Sigmoid colon (tissue), 6 donors: ENCODE measurements at regions not wholly inside any gene's neighbourhood (a gene's known extent, or its start where the extent isn't known, plus 50 kb on each side); places are given as distances from the start of the nearest gene placed in this dataset.
"Not testable (repeated sequence)": the region's sequence is repeated elsewhere in the genome, so short reads cannot be mapped to it uniquely, and the experiment has no call there.

Experiments
- DNase-seq: peaks from one replicate; pipeline ENCODE4 v3.0.0-alpha.2; 2019
- H3K27ac ChIP-seq, 4 donors: fragments of 200-600 bp; sonication (generic); one replicate each; pipeline ENCODE4 v1.5.1; 2016 to 2019; ENCODE audit warnings: mild to moderate bottlenecking in 1 of 4
- H3K27me3 ChIP-seq, 3 donors: fragments of 200-600 bp; sonication (generic); one replicate each; pipeline ENCODE4 v1.5.1; 2019; ENCODE audit warnings: mild to moderate bottlenecking in 1 of 3
- H3K36me3 ChIP-seq, 4 donors: fragments of 200-600 bp; sonication (generic); one replicate each; pipeline ENCODE4 v1.5.1; 2016 to 2019
- H3K4me1 ChIP-seq, 4 donors: fragments of 200-600 bp; sonication (generic); one replicate each; pipeline ENCODE4 v1.5.1; 2017 to 2019
- H3K4me3 ChIP-seq, 4 donors: fragments of 200-600 bp; sonication (generic); one replicate each; pipeline ENCODE4 v1.5.1; 2017 to 2019; ENCODE audit warnings: mild to moderate bottlenecking in 2 of 4, moderate library complexity in 1 of 4
- H3K9me3 ChIP-seq, 4 donors: fragments of 200-600 bp in 3 of 4; sonication (generic) in 3 of 4; one replicate each; pipeline versions ENCODE4 v1.5.1 to v1.6.1; 2013 to 2019
- EP300 ChIP-seq, 4 donors: sonication (generic); formaldehyde crosslinking; IDR thresholded peaks; one replicate each; pipeline ENCODE4 v1.6.1; 2017; ENCODE audit warnings: antibody characterized with exemption in 4 of 4
- POLR2A ChIP-seq, 2 donors: fragments of 450-650 bp; IDR thresholded peaks; one replicate each; pipeline ENCODE4 v1.6.1; 2016; ENCODE audit warnings: antibody characterized with exemption in 2 of 2, mild to moderate bottlenecking in 2 of 2, moderate library complexity in 2 of 2
- POLR2AphosphoS5 ChIP-seq, 4 donors: sonication (generic); formaldehyde crosslinking; IDR thresholded peaks; one replicate each; pipeline ENCODE4 v1.6.1; 2017; ENCODE audit warnings: antibody characterized with exemption in 4 of 4
- WGBS, 2 donors: extraction: QIAGEN DNeasy Blood & Tissue Kit; methylation state at CpG; one replicate each; pipeline ENCODE4 v1.1.7; 2013; 5-methylcytosine and 5-hydroxymethylcytosine counted together
- intact Hi-C: fragments of 100-400 bp; cut with DNase I; formaldehyde crosslinking; loops from one replicate; pipeline ENCODE4 v1.15.1; 2023
- TF ChIP-seq, protein P1 (sequence below), 4 experiments: fragments of 450-650 bp in 3 of 4; fragments of 200-600 bp in 1 of 4; IDR thresholded peaks; one replicate each; pipeline ENCODE4 v1.5.1; 2016 to 2019; ENCODE audit warnings: antibody characterized with exemption in 4 of 4, mild to moderate bottlenecking in 3 of 4, moderate library complexity in 2 of 4
- donor health status: healthy with polysubstance abuse.
- donor health status: healthy.

DNA sequence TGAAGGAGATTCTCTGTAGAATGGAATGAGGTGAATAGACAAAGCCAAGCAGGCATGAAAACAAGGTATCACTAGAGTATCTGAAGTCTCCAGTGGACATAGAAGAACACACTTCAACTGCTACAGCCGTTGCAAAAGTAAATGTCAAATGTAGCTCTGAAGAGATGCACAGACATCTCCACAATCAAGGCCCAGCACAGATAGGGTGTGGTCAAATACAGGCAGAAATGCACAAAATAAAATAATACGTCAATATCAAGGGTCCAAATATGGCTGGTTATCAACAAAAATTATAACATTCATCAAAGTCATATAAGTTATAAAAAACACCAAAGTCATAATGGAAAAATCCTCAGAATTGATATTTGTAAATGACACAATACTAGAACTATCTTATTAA lies 1107.3 kb downstream of the TMEM121 start:
- H3K4me3 ChIP-seq: no peak overlapping the region
- 80 to 82% methylated on average over 2 of the region's 2 CpGs for WGBS, 2 donors
- H3K36me3 ChIP-seq: no peaks in the 10 kb centered on the region
- H3K27ac ChIP-seq: no peak overlapping the region
- TF ChIP-seq, protein P1, sequence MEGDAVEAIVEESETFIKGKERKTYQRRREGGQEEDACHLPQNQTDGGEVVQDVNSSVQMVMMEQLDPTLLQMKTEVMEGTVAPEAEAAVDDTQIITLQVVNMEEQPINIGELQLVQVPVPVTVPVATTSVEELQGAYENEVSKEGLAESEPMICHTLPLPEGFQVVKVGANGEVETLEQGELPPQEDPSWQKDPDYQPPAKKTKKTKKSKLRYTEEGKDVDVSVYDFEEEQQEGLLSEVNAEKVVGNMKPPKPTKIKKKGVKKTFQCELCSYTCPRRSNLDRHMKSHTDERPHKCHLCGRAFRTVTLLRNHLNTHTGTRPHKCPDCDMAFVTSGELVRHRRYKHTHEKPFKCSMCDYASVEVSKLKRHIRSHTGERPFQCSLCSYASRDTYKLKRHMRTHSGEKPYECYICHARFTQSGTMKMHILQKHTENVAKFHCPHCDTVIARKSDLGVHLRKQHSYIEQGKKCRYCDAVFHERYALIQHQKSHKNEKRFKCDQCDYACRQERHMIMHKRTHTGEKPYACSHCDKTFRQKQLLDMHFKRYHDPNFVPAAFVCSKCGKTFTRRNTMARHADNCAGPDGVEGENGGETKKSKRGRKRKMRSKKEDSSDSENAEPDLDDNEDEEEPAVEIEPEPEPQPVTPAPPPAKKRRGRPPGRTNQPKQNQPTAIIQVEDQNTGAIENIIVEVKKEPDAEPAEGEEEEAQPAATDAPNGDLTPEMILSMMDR (IDR thresholded peaks at IDR 0.05): no peak
- TF ChIP-seq POLR2A (IDR thresholded peaks at IDR 0.05) (no peak), POLR2AphosphoS5 (IDR thresholded peaks at IDR 0.05) (no peak), EP300 (IDR thresholded peaks at IDR 0.05) (no peak)
- H3K4me1 ChIP-seq: no peaks in the 10 kb centered on the region
- DNase-seq: no peak
- intact Hi-C loops: no loop called here
- peaks cover 0 to 16% (median 0%) of the 10 kb centered on the region in 3 donors for H3K27me3 ChIP-seq
- no peaks in the 10 kb centered on the region for H3K9me3 ChIP-seq

DNA sequence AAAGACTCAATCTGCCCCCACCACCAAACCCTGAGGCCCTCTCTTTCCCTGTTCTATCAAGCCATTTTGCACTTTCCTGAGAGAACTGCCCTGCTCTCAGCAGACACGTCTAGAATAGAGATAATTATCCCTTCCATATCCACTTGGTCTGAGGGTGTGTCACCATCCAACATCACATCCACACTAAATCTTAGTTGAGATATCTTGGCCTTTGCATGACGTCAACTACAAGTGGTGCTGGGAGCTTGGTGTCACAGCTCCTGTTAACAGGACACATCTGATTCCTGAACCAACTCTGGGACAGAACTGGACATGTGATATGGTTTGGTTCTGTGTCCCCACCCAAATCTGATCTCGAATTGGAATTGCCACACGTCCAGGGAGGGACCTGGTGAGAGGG lies 1109.2 kb downstream of the TMEM121 start:
- H3K4me3 ChIP-seq: no peak overlapping the region
- TF ChIP-seq, protein P1 (IDR thresholded peaks at IDR 0.05): no peak
- no peak for TF ChIP-seq POLR2AphosphoS5 (IDR thresholded peaks at IDR 0.05)
- TF ChIP-seq POLR2A (IDR thresholded peaks at IDR 0.05): no peak
- no peak for TF ChIP-seq EP300 (IDR thresholded peaks at IDR 0.05)
- DNase-seq: no peak
- no peaks in the 10 kb centered on the region for H3K9me3 ChIP-seq
- H3K4me1 ChIP-seq: no peaks in the 10 kb centered on the region
- intact Hi-C loops: no loop called here
- peaks cover 0 to 12% (median 0%) of the 10 kb centered on the region in 3 donors for H3K27me3 ChIP-seq
- H3K27ac ChIP-seq: no peak overlapping the region
- 48 to 50% methylated on average over 4 of the region's 4 CpGs for WGBS, 2 donors
- H3K36me3 ChIP-seq: no peaks in the 10 kb centered on the region

GRCh38 chr14:106638786-106639452 lies 1112.5 kb downstream of the TMEM121 start:
- 13 to 30% methylated on average over 8 to 13 of the region's 25 CpGs for WGBS, 2 donors
- H3K4me1 ChIP-seq, intact Hi-C loops, DNase-seq, H3K27ac ChIP-seq, H3K4me3 ChIP-seq, H3K27me3 ChIP-seq, H3K9me3 ChIP-seq, H3K36me3 ChIP-seq: not testable (repeated sequence)

DNA sequence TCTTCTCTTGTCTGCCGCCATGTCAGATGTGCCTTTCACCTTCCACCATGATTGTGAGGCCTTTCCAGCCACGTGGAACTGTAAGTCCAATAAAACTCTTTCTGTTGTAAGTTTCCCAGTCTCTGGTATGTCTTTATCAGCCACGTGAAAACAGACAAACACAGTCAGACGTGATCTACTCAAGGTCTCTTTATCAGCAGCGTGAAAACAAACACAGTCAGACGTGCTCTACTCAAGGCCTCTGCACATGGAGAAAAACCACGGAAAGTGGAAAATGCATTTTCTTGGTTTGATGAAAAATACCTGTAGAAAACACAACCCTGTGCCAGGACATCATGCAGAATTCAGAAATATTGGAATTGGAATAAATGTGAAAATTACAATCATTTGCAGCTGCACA lies 1115.7 kb downstream of the TMEM121 start:
- Histone ChIP-seq H3K27ac (no peak overlapping the region), H3K9me3 (no peaks in the 10 kb centered on the region), H3K4me3 (no peak overlapping the region), H3K27me3 (peaks cover 0 to 10% (median 0%) of the 10 kb centered on the region in 3 donors), H3K4me1 (no peaks in the 10 kb centered on the region), H3K36me3 (no peaks in the 10 kb centered on the region)
- no peak for DNase-seq
- 49 to 62% methylated on average over 7 of the region's 7 CpGs for WGBS, 2 donors
- TF ChIP-seq POLR2AphosphoS5 (IDR thresholded peaks at IDR 0.05) (no peak), EP300 (IDR thresholded peaks at IDR 0.05) (no peak), POLR2A (IDR thresholded peaks at IDR 0.05) (no peak)
- TF ChIP-seq, protein P1 (IDR thresholded peaks at IDR 0.05): no peak
- intact Hi-C loops: no loop called here

GRCh38 chr14:106642971-106643370 lies 1116.6 kb downstream of the TMEM121 start:
- DNase-seq, H3K36me3 ChIP-seq, intact Hi-C loops, H3K4me3 ChIP-seq, H3K4me1 ChIP-seq, H3K27me3 ChIP-seq, H3K27ac ChIP-seq, H3K9me3 ChIP-seq: not testable (repeated sequence)
- 50 to 60% methylated on average over 6 of the region's 6 CpGs for WGBS, 2 donors

- 27 to 52% methylated on average over 2 of the region's 2 CpGs for WGBS, 2 donors
- H3K9me3 ChIP-seq, H3K4me1 ChIP-seq, H3K27ac ChIP-seq, H3K4me3 ChIP-seq, H3K36me3 ChIP-seq, intact Hi-C loops, DNase-seq: not testable (repeated sequence)
- H3K27me3 ChIP-seq: peaks cover 0 to 13% (median 0%) of the 10 kb centered on the region in 3 donors
Measured at GRCh38 chr14:106648874-106649273, 1122.5 kb downstream of the TMEM121 start.
